ENCODE measurements at regions not wholly inside any gene's neighbourhood (a gene's known extent, or its start where the extent isn't known, plus 50 kb on each side); places are given as distances from the start of the nearest gene placed in this dataset.

GRCh38 chr9:121598167-121598964 lies 53.1 kb upstream of the DAB2IP start:
- Histone ChIP-seq H3K9ac (ENCODE audit: low read depth, low read length) (peak overlapping the region; percentile 54), H3K9me3 (ENCODE audit: control insufficient read depth, insufficient read depth, low read length) (no peaks in the 10 kb centered on the region), H3K4me3 (ENCODE audit: low read depth, low read length) (peak overlapping the region; percentile 77), H3K36me3 (ENCODE audit: control insufficient read depth, insufficient read depth, low read length) (no peaks in the 10 kb centered on the region), H3K27me3 (ENCODE audit: control insufficient read depth, insufficient read depth, low read length) (peaks cover 26% of the 10 kb centered on the region), H3K4me1 (ENCODE audit: control insufficient read depth, insufficient read depth, low read length) (peaks cover 6% of the 10 kb centered on the region)

GRCh38 chr9:121598965-121599871 lies 52.2 kb upstream of the DAB2IP start:
- H3K9ac ChIP-seq (ENCODE audit: low read depth, low read length) = peak overlapping the region; percentile 65
- H3K27me3 ChIP-seq (ENCODE audit: control insufficient read depth, insufficient read depth, low read length) = peaks cover 26% of the 10 kb centered on the region
- H3K36me3 ChIP-seq (ENCODE audit: control insufficient read depth, insufficient read depth, low read length) = no peaks in the 10 kb centered on the region
- peaks cover 6% of the 10 kb centered on the region for H3K4me1 ChIP-seq (ENCODE audit: control insufficient read depth, insufficient read depth, low read length)
- peak overlapping the region; percentile 77 for H3K4me3 ChIP-seq (ENCODE audit: low read depth, low read length)
- H3K9me3 ChIP-seq (ENCODE audit: control insufficient read depth, insufficient read depth, low read length) = no peaks in the 10 kb centered on the region

- Histone ChIP-seq H3K4me1 (ENCODE audit: control insufficient read depth, insufficient read depth, low read length) (peaks cover 6% of the 10 kb centered on the region), H3K9ac (ENCODE audit: low read depth, low read length) (peak overlapping the region; percentile 65), H3K36me3 (ENCODE audit: control insufficient read depth, insufficient read depth, low read length) (no peaks in the 10 kb centered on the region), H3K9me3 (ENCODE audit: control insufficient read depth, insufficient read depth, low read length) (no peaks in the 10 kb centered on the region), H3K4me3 (ENCODE audit: low read depth, low read length) (peak overlapping the region; percentile 77), H3K27me3 (ENCODE audit: control insufficient read depth, insufficient read depth, low read length) (peaks cover 26% of the 10 kb centered on the region)
Observed at GRCh38 chr9:121599872-121600585, 51.4 kb upstream of the DAB2IP start.

- H3K9me3 ChIP-seq (ENCODE audit: control insufficient read depth, insufficient read depth, low read length) = no peaks in the 10 kb centered on the region
- H3K9ac ChIP-seq (ENCODE audit: low read depth, low read length) = no peak overlapping the region
- H3K4me1 ChIP-seq (ENCODE audit: control insufficient read depth, insufficient read depth, low read length) = peaks cover 6% of the 10 kb centered on the region
- H3K27me3 ChIP-seq (ENCODE audit: control insufficient read depth, insufficient read depth, low read length) = peaks cover 26% of the 10 kb centered on the region
- H3K36me3 ChIP-seq (ENCODE audit: control insufficient read depth, insufficient read depth, low read length) = no peaks in the 10 kb centered on the region
- no peak overlapping the region for H3K4me3 ChIP-seq (ENCODE audit: low read depth, low read length)
Observed at GRCh38 chr9:121601194-121601593, 50.2 kb upstream of the DAB2IP start.
